NCI-H748 treated with DMSO at 0.1 percent for 48 hours (cell line): ENCODE measurements at regions not wholly inside any gene's neighbourhood (a gene's known extent, or its start where the extent isn't known, plus 50 kb on each side); places are given as distances from the start of the nearest gene placed in this dataset.
"Not testable (repeated sequence)": the region's sequence is repeated elsewhere in the genome, so short reads cannot be mapped to it uniquely, and the experiment has no call there.

Experiments
- DNase-seq: peaks from one replicate; lab custom pipeline; 2025; lab: John Stamatoyannopoulos, UW

DNA sequence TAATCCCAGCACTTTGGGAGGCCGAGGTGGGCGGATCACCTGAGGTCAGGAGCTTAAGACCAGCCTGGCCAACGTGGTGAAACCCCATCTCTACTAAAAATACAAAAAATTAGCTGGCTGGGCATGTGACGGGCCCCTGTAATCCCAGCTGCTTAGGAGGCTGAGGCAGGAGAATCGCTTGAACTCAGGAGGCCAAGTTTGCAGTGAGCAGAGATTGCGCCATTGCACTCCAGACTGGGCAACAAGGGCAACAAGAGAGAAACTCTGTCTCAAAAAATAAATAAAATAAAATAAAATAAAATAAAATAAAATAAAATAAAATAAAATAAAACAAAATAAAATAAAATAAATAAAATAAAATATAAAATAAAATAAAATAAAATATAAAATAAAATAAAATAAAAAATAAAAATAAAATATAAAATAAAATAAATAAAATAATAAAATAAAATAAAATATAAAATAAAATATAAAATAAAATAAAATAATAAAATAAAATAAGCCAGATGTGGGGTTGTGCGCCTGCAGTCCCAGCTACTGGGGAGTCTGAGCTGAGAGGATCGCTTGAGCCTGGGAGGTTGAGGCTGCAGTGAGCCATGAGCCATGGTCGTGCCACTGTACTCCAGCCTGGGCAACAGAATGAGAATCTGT lies 49.8 kb upstream of the ITGB1 start:
- DNase-seq, result not testable (repeated sequence)
